ENCODE measurements at regions not wholly inside any gene's neighbourhood (a gene's known extent, or its start where the extent isn't known, plus 50 kb on each side); places are given as distances from the start of the nearest gene placed in this dataset.
A peak's percentile ranks its signal among the peaks of the same experiment; 100 is the strongest.

GRCh38 chr5:146940295-146940694 is 61.7 kb upstream of the PPP2R2B start:
- DNase-seq (ENCODE audit: low spot score) = no peak

- DNase-seq (ENCODE audit: low spot score) = no peak
Measured at GRCh38 chr5:146944019-146944418, 65.5 kb upstream of the PPP2R2B start.

- no peak for DNase-seq (ENCODE audit: low spot score)
Measured at GRCh38 chr5:146944764-146945616, 66.4 kb upstream of the PPP2R2B start.

GRCh38 chr5:146945617-146946084 is 67.1 kb upstream of the PPP2R2B start:
- no peak for DNase-seq (ENCODE audit: low spot score)

GRCh38 chr5:146947181-146947941 is 68.8 kb upstream of the PPP2R2B start:
- peak; percentile 24 for DNase-seq (ENCODE audit: low spot score)

GRCh38 chr5:146948666-146949065 is 70.1 kb upstream of the PPP2R2B start:
- DNase-seq (ENCODE audit: low spot score) = no peak

GRCh38 chr5:146952168-146952567 is 73.6 kb upstream of the PPP2R2B start:
- no peak for DNase-seq (ENCODE audit: low spot score)

- no peak for DNase-seq (ENCODE audit: low spot score)
Measured at GRCh38 chr5:146956217-146956616, 77.7 kb upstream of the PPP2R2B start.

- no peak for DNase-seq (ENCODE audit: low spot score)
Measured at GRCh38 chr5:146959360-146959759, 80.8 kb upstream of the PPP2R2B start.

- DNase-seq (ENCODE audit: low spot score) = peak; percentile 25
Measured at GRCh38 chr5:146962801-146963355, 84.3 kb upstream of the PPP2R2B start.

GRCh38 chr5:146965761-146966659 is 87.5 kb upstream of the PPP2R2B start:
- peak; percentile 79 for DNase-seq (ENCODE audit: low spot score)

- no peak for DNase-seq (ENCODE audit: low spot score)
Measured at GRCh38 chr5:146967646-146968045, 89.1 kb upstream of the PPP2R2B start.

- no peak for DNase-seq (ENCODE audit: low spot score)
Measured at GRCh38 chr5:146971401-146971800, 92.8 kb upstream of the PPP2R2B start.

- DNase-seq (ENCODE audit: low spot score) = no peak
Measured at GRCh38 chr5:146986469-146986868, 107.9 kb upstream of the PPP2R2B start.

- DNase-seq (ENCODE audit: low spot score) = no peak
Measured at GRCh38 chr5:146993876-146994530, 115.4 kb upstream of the PPP2R2B start.

- no peak for DNase-seq (ENCODE audit: low spot score)
Measured at GRCh38 chr5:146995878-146996277, 117.3 kb upstream of the PPP2R2B start.

- no peak for DNase-seq (ENCODE audit: low spot score)
Measured at GRCh38 chr5:147015405-147015804, 136.8 kb upstream of the PPP2R2B start.

- DNase-seq (ENCODE audit: low spot score) = no peak
Measured at GRCh38 chr5:147017191-147017590, 138.6 kb upstream of the PPP2R2B start.

GRCh38 chr5:147017621-147018020 is 139.1 kb upstream of the PPP2R2B start:
- peak; percentile 21 for DNase-seq (ENCODE audit: low spot score)

- no peak for DNase-seq (ENCODE audit: low spot score)
Measured at GRCh38 chr5:147018812-147019211, 140.3 kb upstream of the PPP2R2B start.

GRCh38 chr5:147036691-147037245 is 158.2 kb upstream of the PPP2R2B start:
- DNase-seq (ENCODE audit: low spot score) = no peak

Measured in H4 (cell line).